IPS DF 4.7 (cell line): ENCODE measurements at regions not wholly inside any gene's neighbourhood (a gene's known extent, or its start where the extent isn't known, plus 50 kb on each side); places are given as distances from the start of the nearest gene placed in this dataset.
"Not testable (repeated sequence)": the region's sequence is repeated elsewhere in the genome, so short reads cannot be mapped to it uniquely, and the experiment has no call there.

Experiments
- DNase-seq: peaks from one replicate; pipeline ENCODE4 v3.0.0-alpha.2; 2013; ENCODE audit warnings: low spot score; ENCODE audit errors: extremely low read depth

DNA sequence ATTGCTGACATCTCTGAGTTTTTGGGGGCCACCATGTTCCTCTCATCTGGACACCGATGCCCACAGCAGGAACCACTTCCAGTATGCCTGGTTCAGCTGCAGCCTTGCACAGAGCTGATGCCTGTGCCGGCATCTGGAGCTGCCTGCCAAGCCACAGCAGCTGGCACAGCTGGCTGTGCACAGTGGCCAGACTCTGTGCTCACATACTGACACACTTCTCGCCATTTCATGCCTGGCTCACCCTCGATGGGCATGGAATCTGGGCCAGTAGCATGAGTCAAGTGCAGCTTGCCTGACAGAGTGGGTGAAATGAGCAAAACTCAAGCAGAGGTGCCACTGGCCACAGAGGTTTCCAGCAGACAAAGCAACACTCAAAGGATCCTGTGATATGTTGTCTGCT is 863.4 kb downstream of the DNAH5 start:
- no peak for DNase-seq

- DNase-seq, result not testable (repeated sequence)
Observed at GRCh38 chr5:13072936-13073335, 871.6 kb downstream of the DNAH5 start.

GRCh38 chr5:13063088-13063487 is 881.4 kb downstream of the DNAH5 start:
- no peak for DNase-seq

DNA sequence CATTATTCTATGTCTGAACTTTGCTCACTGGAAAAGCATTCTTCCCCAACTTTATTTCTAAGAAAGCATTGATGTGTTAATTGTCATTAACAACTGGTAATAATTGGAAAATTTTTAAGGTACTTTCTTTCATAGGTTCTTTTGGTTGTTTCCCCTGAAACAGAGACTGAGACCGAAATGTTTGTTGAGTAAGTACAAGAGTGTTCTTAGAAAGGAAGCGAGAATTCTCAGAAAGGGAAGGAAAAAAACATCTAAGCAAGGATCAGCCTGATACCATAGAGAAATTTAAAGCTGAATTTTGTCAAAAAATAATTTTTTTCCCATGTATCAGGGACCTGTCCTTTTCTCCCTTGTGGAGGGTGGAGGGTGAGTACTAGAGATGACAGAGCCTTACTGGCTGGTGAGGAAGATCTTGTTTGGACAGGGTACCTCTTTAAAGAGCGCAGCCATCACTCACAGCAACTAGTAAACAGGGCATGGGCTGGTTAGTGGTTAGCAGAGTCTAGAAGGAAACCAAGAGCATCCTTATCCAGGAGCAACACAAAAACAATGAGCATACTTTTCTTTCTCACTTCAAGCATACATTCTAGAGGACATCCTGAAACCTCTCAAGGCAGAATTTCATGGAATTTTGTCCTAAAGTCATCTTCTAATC is 898.5 kb downstream of the DNAH5 start:
- DNase-seq, result no peak

- DNase-seq, result no peak
Observed at GRCh38 chr5:13034061-13034460, 910.4 kb downstream of the DNAH5 start.

- no peak for DNase-seq
Observed at GRCh38 chr5:13029211-13029610, 915.3 kb downstream of the DNAH5 start.

DNA sequence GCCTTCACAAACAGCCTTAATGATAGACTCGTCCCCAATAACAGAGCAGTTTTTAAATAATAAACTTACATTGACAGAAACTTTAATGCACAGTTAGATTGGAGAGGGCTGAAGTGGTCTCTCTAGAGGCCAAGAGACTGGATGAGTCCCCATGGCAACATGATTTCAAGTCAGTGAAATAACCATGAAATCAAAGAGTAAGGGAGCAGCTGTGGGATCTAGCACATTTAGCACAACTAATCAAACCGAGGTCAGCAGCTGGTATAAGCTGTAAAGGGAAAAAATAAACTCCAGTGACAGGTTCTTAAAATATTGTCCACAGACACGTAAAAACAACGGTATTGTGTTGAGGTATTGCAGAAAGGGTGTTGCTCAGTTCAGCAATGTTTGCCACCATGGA is 916.6 kb downstream of the DNAH5 start:
- no peak for DNase-seq

GRCh38 chr5:13019729-13020128 is 924.8 kb downstream of the DNAH5 start:
- no peak for DNase-seq

GRCh38 chr5:13003457-13003856 is 941.0 kb downstream of the DNAH5 start:
- DNase-seq, result no peak

DNA sequence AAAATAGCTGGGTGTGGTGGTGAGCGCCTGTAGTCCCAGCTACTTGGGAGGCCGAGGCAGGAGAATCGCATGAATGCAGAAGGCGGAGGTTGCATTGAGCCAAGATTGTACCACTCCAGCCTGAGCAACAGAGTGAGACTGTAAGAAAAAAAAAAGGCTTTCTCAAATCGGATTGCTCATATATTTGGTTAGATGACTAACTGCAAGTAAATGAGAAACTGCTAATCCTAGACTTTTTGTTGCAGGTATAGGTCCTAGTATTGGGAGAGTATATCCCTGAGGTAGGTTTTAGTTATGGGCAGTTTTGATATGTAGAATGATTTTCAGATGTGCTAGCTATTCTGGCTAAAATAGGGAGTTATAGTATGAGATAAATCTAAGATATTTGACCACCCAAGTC is 944.8 kb downstream of the DNAH5 start:
- no peak for DNase-seq

GRCh38 chr5:12985142-12985541 is 959.3 kb downstream of the DNAH5 start:
- DNase-seq, result no peak

- no peak for DNase-seq
Observed at GRCh38 chr5:12974856-12975255, 969.6 kb downstream of the DNAH5 start.

- no peak for DNase-seq
Observed at GRCh38 chr5:12965804-12966203, 978.7 kb downstream of the DNAH5 start.

DNA sequence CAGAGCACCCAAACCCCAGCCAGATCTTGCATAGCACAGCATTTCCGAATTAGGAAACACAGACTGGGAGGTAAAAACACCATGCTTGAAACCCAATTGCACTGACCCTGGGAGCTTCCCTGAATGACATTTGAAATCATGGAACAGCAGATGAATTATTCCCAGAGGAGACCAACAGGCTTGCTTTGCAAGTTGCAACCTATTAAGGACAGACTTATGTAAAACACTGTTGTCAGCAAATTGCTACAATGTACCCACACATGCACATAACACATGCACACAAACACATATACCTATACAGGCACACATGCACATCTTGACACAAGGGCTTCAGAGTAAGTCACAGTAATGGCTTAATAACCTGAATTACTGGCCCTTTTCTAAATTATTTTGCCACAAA is 984.8 kb downstream of the DNAH5 start:
- DNase-seq, result no peak

GRCh38 chr5:12952409-12952808 is 992.1 kb downstream of the DNAH5 start:
- no peak for DNase-seq

GRCh38 chr5:12951846-12952245 is 992.6 kb downstream of the DNAH5 start:
- DNase-seq, result no peak

DNA sequence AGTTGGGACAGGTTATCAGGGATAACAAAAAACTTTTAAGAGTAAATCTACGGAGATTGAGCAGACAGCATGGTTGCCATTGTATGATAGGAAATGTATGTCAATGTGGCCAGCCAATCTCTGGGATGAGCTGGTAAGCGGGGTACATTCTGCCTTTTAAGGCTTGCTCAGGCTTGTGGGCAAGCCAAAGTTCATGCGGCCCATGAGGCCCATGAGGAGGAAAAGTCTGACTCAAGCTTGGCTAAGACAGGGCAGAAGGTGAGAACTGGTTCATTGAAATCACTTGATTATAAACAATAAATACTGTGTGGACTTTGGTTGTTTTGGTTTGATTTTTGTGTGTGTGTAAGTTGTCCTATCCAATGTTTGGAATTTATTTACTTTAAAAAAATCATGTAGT is 997.1 kb downstream of the DNAH5 start:
- DNase-seq, result no peak

- DNase-seq, result not testable (repeated sequence)
Observed at GRCh38 chr5:12945477-12945876, 999.0 kb downstream of the DNAH5 start.

GRCh38 chr5:12936221-12936620 is 1008.3 kb downstream of the DNAH5 start:
- DNase-seq, result no peak

GRCh38 chr5:12934722-12935121 is 1009.8 kb downstream of the DNAH5 start:
- DNase-seq, result no peak

DNA sequence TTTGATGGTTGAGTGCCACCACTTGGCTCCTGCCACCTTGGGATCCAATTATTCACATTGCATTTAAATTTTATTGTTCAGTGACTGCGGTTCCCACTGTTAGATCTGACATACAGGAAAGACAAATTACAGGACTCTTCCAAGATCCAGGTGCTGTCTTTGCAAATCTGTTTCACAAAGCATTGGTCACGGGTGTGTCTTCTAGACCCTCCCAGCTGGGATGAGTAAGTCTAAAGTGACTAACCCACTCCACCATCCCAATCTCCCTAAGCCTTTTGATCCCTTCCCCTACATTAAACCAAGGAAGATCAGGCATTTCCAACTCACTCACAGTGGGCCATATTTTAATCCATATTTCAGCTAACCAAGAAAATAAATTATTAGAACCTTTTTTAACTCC is 1016.3 kb upstream of the CTNND2 start:
- DNase-seq, result no peak

GRCh38 chr5:12911156-12911555 is 1006.9 kb upstream of the CTNND2 start:
- DNase-seq, result no peak

DNA sequence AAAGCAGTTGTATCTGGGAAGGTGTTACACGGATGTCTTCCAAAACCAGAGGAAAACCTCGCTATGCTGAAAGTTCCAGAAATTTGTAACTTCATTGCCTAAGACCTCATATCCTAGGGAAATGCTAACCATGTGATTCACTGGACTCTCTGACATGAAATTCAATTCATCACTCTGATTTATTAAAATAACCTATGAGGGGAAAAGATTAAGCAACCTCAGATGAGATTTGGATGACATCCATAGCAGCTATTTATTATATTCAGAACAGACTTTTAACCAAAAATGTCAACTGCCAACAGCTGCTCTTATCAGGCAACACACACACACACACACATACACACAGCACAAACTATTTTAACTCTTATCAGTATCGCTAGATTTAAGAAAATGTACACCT is 1006.4 kb upstream of the CTNND2 start:
- DNase-seq, result no peak

- DNase-seq, result no peak
Observed at GRCh38 chr5:12902611-12903010, 998.4 kb upstream of the CTNND2 start.
